ENCODE measurements at regions not wholly inside any gene's neighbourhood (a gene's known extent, or its start where the extent isn't known, plus 50 kb on each side); places are given as distances from the start of the nearest gene placed in this dataset.

- Histone ChIP-seq H3K4me1 (ENCODE audit: control insufficient read depth in 5 of 5, insufficient read depth in 5 of 5, low read length in 5 of 5) (no peaks in the 10 kb centered on the region), H3K9ac (ENCODE audit: low read length in 5 of 5) (no peak overlapping the region), H3K27me3 (ENCODE audit: control insufficient read depth in 5 of 5, insufficient read depth in 4 of 5, low read length in 5 of 5) (no peaks in the 10 kb centered on the region)
These were observed 212.3 kb downstream of the HHIPL2 start for GRCh38 chr1:222335586-222335985.

GRCh38 chr1:222334026-222334680 lies 213.8 kb downstream of the HHIPL2 start:
- no peak overlapping the region for H3K4me3 ChIP-seq (ENCODE audit: low read depth in 1 of 5, low read length in 5 of 5)

More at GRCh38 chr1:222335586-222335985, 212.3 kb downstream of the HHIPL2 start:
- H3K36me3 ChIP-seq (ENCODE audit: control insufficient read depth in 5 of 5, insufficient read depth in 5 of 5, low read length in 5 of 5): no peaks in the 10 kb centered on the region
- H3K27ac ChIP-seq (ENCODE audit: low read depth, low read length): no peak overlapping the region
- no peak overlapping the region for H3K4me3 ChIP-seq (ENCODE audit: low read depth in 1 of 5, low read length in 5 of 5)
- H3K9me3 ChIP-seq (ENCODE audit: control insufficient read depth in 5 of 5, low read length in 5 of 5): no peaks in the 10 kb centered on the region

GRCh38 chr1:222331765-222332164 lies 216.1 kb downstream of the HHIPL2 start:
- Histone ChIP-seq H3K4me1 (ENCODE audit: control insufficient read depth in 5 of 5, insufficient read depth in 5 of 5, low read length in 5 of 5) (no peaks in the 10 kb centered on the region), H3K27me3 (ENCODE audit: control insufficient read depth in 5 of 5, insufficient read depth in 4 of 5, low read length in 5 of 5) (no peaks in the 10 kb centered on the region), H3K36me3 (ENCODE audit: control insufficient read depth in 5 of 5, insufficient read depth in 5 of 5, low read length in 5 of 5) (no peaks in the 10 kb centered on the region), H3K9ac (ENCODE audit: low read length in 5 of 5) (no peak overlapping the region), H3K9me3 (ENCODE audit: control insufficient read depth in 5 of 5, low read length in 5 of 5) (no peaks in the 10 kb centered on the region), H3K27ac (ENCODE audit: low read depth, low read length) (no peak overlapping the region), H3K4me3 (ENCODE audit: low read depth in 1 of 5, low read length in 5 of 5) (no peak overlapping the region)

More at GRCh38 chr1:222334026-222334680, 213.8 kb downstream of the HHIPL2 start:
- Histone ChIP-seq H3K9ac (ENCODE audit: low read length in 5 of 5) (no peak overlapping the region), H3K9me3 (ENCODE audit: control insufficient read depth in 5 of 5, low read length in 5 of 5) (no peaks in the 10 kb centered on the region), H3K27ac (ENCODE audit: low read depth, low read length) (no peak overlapping the region), H3K36me3 (ENCODE audit: control insufficient read depth in 5 of 5, insufficient read depth in 5 of 5, low read length in 5 of 5) (no peaks in the 10 kb centered on the region), H3K27me3 (ENCODE audit: control insufficient read depth in 5 of 5, insufficient read depth in 4 of 5, low read length in 5 of 5) (no peaks in the 10 kb centered on the region), H3K4me1 (ENCODE audit: control insufficient read depth in 5 of 5, insufficient read depth in 5 of 5, low read length in 5 of 5) (no peaks in the 10 kb centered on the region)

- Histone ChIP-seq H3K9ac (ENCODE audit: low read length in 5 of 5) (no peak overlapping the region), H3K4me3 (ENCODE audit: low read depth in 1 of 5, low read length in 5 of 5) (no peak overlapping the region), H3K4me1 (ENCODE audit: control insufficient read depth in 5 of 5, insufficient read depth in 5 of 5, low read length in 5 of 5) (no peaks in the 10 kb centered on the region), H3K27me3 (ENCODE audit: control insufficient read depth in 5 of 5, insufficient read depth in 4 of 5, low read length in 5 of 5) (no peaks in the 10 kb centered on the region), H3K9me3 (ENCODE audit: control insufficient read depth in 5 of 5, low read length in 5 of 5) (no peaks in the 10 kb centered on the region), H3K27ac (ENCODE audit: low read depth, low read length) (no peak overlapping the region), H3K36me3 (ENCODE audit: control insufficient read depth in 5 of 5, insufficient read depth in 5 of 5, low read length in 5 of 5) (no peaks in the 10 kb centered on the region)
These were observed 216.6 kb downstream of the HHIPL2 start for GRCh38 chr1:222331340-222331739.

GRCh38 chr1:222329493-222330045 lies 218.3 kb downstream of the HHIPL2 start:
- H3K27me3 ChIP-seq (ENCODE audit: control insufficient read depth in 5 of 5, insufficient read depth in 4 of 5, low read length in 5 of 5): no peaks in the 10 kb centered on the region
- H3K36me3 ChIP-seq (ENCODE audit: control insufficient read depth in 5 of 5, insufficient read depth in 5 of 5, low read length in 5 of 5): no peaks in the 10 kb centered on the region
- H3K4me1 ChIP-seq (ENCODE audit: control insufficient read depth in 5 of 5, insufficient read depth in 5 of 5, low read length in 5 of 5): no peaks in the 10 kb centered on the region
- H3K9ac ChIP-seq (ENCODE audit: low read length in 5 of 5): no peak overlapping the region
- no peak overlapping the region for H3K27ac ChIP-seq (ENCODE audit: low read depth, low read length)
- no peak overlapping the region for H3K4me3 ChIP-seq (ENCODE audit: low read depth in 1 of 5, low read length in 5 of 5)
- no peaks in the 10 kb centered on the region for H3K9me3 ChIP-seq (ENCODE audit: control insufficient read depth in 5 of 5, low read length in 5 of 5)

- Histone ChIP-seq H3K9ac (ENCODE audit: low read length in 5 of 5) (no peak overlapping the region), H3K36me3 (ENCODE audit: control insufficient read depth in 5 of 5, insufficient read depth in 5 of 5, low read length in 5 of 5) (no peaks in the 10 kb centered on the region), H3K4me1 (ENCODE audit: control insufficient read depth in 5 of 5, insufficient read depth in 5 of 5, low read length in 5 of 5) (no peaks in the 10 kb centered on the region), H3K27ac (ENCODE audit: low read depth, low read length) (no peak overlapping the region), H3K4me3 (ENCODE audit: low read depth in 1 of 5, low read length in 5 of 5) (no peak overlapping the region), H3K9me3 (ENCODE audit: control insufficient read depth in 5 of 5, low read length in 5 of 5) (no peaks in the 10 kb centered on the region), H3K27me3 (ENCODE audit: control insufficient read depth in 5 of 5, insufficient read depth in 4 of 5, low read length in 5 of 5) (no peaks in the 10 kb centered on the region)
These were observed 221.2 kb downstream of the HHIPL2 start for GRCh38 chr1:222326710-222327036.

- no peaks in the 10 kb centered on the region for H3K36me3 ChIP-seq (ENCODE audit: control insufficient read depth in 5 of 5, insufficient read depth in 5 of 5, low read length in 5 of 5)
- no peak overlapping the region for H3K4me3 ChIP-seq (ENCODE audit: low read depth in 1 of 5, low read length in 5 of 5)
These were observed 221.7 kb downstream of the HHIPL2 start for GRCh38 chr1:222326006-222326709.

GRCh38 chr1:222325506-222325905 lies 222.4 kb downstream of the HHIPL2 start:
- Histone ChIP-seq H3K27me3 (ENCODE audit: control insufficient read depth in 5 of 5, insufficient read depth in 4 of 5, low read length in 5 of 5) (no peaks in the 10 kb centered on the region), H3K9ac (ENCODE audit: low read length in 5 of 5) (no peak overlapping the region), H3K4me3 (ENCODE audit: low read depth in 1 of 5, low read length in 5 of 5) (no peak overlapping the region), H3K27ac (ENCODE audit: low read depth, low read length) (no peak overlapping the region), H3K4me1 (ENCODE audit: control insufficient read depth in 5 of 5, insufficient read depth in 5 of 5, low read length in 5 of 5) (no peaks in the 10 kb centered on the region), H3K9me3 (ENCODE audit: control insufficient read depth in 5 of 5, low read length in 5 of 5) (no peaks in the 10 kb centered on the region), H3K36me3 (ENCODE audit: control insufficient read depth in 5 of 5, insufficient read depth in 5 of 5, low read length in 5 of 5) (no peaks in the 10 kb centered on the region)

More at GRCh38 chr1:222326006-222326709, 221.7 kb downstream of the HHIPL2 start:
- no peaks in the 10 kb centered on the region for H3K27me3 ChIP-seq (ENCODE audit: control insufficient read depth in 5 of 5, insufficient read depth in 4 of 5, low read length in 5 of 5)
- no peaks in the 10 kb centered on the region for H3K9me3 ChIP-seq (ENCODE audit: control insufficient read depth in 5 of 5, low read length in 5 of 5)
- no peak overlapping the region for H3K9ac ChIP-seq (ENCODE audit: low read length in 5 of 5)
- H3K4me1 ChIP-seq (ENCODE audit: control insufficient read depth in 5 of 5, insufficient read depth in 5 of 5, low read length in 5 of 5): no peaks in the 10 kb centered on the region
- no peak overlapping the region for H3K27ac ChIP-seq (ENCODE audit: low read depth, low read length)

GRCh38 chr1:222314839-222315238 lies 233.1 kb downstream of the HHIPL2 start:
- H3K4me1 ChIP-seq (ENCODE audit: control insufficient read depth in 5 of 5, insufficient read depth in 5 of 5, low read length in 5 of 5): peaks cover 0 to 12% (median 0%) of the 10 kb centered on the region in 5 donors
- no peak overlapping the region for H3K27ac ChIP-seq (ENCODE audit: low read depth, low read length)
- H3K4me3 ChIP-seq (ENCODE audit: low read depth in 1 of 5, low read length in 5 of 5): no peak overlapping the region
- no peak overlapping the region for H3K9ac ChIP-seq (ENCODE audit: low read length in 5 of 5)
- H3K27me3 ChIP-seq (ENCODE audit: control insufficient read depth in 5 of 5, insufficient read depth in 4 of 5, low read length in 5 of 5): no peaks in the 10 kb centered on the region
- no peaks in the 10 kb centered on the region for H3K9me3 ChIP-seq (ENCODE audit: control insufficient read depth in 5 of 5, low read length in 5 of 5)
- no peaks in the 10 kb centered on the region for H3K36me3 ChIP-seq (ENCODE audit: control insufficient read depth in 5 of 5, insufficient read depth in 5 of 5, low read length in 5 of 5)

GRCh38 chr1:222310836-222311235 lies 237.1 kb downstream of the HHIPL2 start:
- Histone ChIP-seq H3K27ac (ENCODE audit: low read depth, low read length) (no peak overlapping the region), H3K27me3 (ENCODE audit: control insufficient read depth in 5 of 5, insufficient read depth in 4 of 5, low read length in 5 of 5) (no peaks in the 10 kb centered on the region), H3K36me3 (ENCODE audit: control insufficient read depth in 5 of 5, insufficient read depth in 5 of 5, low read length in 5 of 5) (no peaks in the 10 kb centered on the region), H3K4me3 (ENCODE audit: low read depth in 1 of 5, low read length in 5 of 5) (no peak overlapping the region), H3K4me1 (ENCODE audit: control insufficient read depth in 5 of 5, insufficient read depth in 5 of 5, low read length in 5 of 5) (peaks cover 0 to 12% (median 0%) of the 10 kb centered on the region in 5 donors), H3K9me3 (ENCODE audit: control insufficient read depth in 5 of 5, low read length in 5 of 5) (no peaks in the 10 kb centered on the region), H3K9ac (ENCODE audit: low read length in 5 of 5) (no peak overlapping the region)
